HG02852 (cell line): ENCODE measurements at regions not wholly inside any gene's neighbourhood (a gene's known extent, or its start where the extent isn't known, plus 50 kb on each side); places are given as distances from the start of the nearest gene placed in this dataset.

Experiments
- ATAC-seq: cut with Tn5 transposase; IDR thresholded peaks from one replicate; pipeline ENCODE4 v1.9.1; 2021; ENCODE audit warnings: mild to moderate bottlenecking, moderate library complexity; ENCODE audit not compliant: unreplicated experiment

- no peak for ATAC-seq
Measured at GRCh38 chr4:132506568-132506967, 642.5 kb upstream of the PCDH10 start.

- no peak for ATAC-seq
Measured at GRCh38 chr4:132513491-132513890, 635.6 kb upstream of the PCDH10 start.

GRCh38 chr4:132526652-132527051 is 622.4 kb upstream of the PCDH10 start:
- no peak for ATAC-seq

GRCh38 chr4:132527817-132528216 is 621.3 kb upstream of the PCDH10 start:
- ATAC-seq = no peak

- no peak for ATAC-seq
Measured at GRCh38 chr4:132530861-132531260, 618.2 kb upstream of the PCDH10 start.

GRCh38 chr4:132540268-132540667 is 608.8 kb upstream of the PCDH10 start:
- no peak for ATAC-seq

- ATAC-seq = no peak
Measured at GRCh38 chr4:132540797-132541196, 608.3 kb upstream of the PCDH10 start.

GRCh38 chr4:132542228-132542627 is 606.9 kb upstream of the PCDH10 start:
- no peak for ATAC-seq

- no peak for ATAC-seq
Measured at GRCh38 chr4:132548463-132548862, 600.6 kb upstream of the PCDH10 start.

- ATAC-seq = no peak
Measured at GRCh38 chr4:132556316-132556715, 592.8 kb upstream of the PCDH10 start.

GRCh38 chr4:132557660-132558059 is 591.4 kb upstream of the PCDH10 start:
- ATAC-seq = no peak

- ATAC-seq = no peak
Measured at GRCh38 chr4:132564920-132565319, 584.2 kb upstream of the PCDH10 start.

GRCh38 chr4:132565542-132565941 is 583.6 kb upstream of the PCDH10 start:
- ATAC-seq = no peak

- no peak for ATAC-seq
Measured at GRCh38 chr4:132572210-132572609, 576.9 kb upstream of the PCDH10 start.

GRCh38 chr4:132587626-132588025 is 561.5 kb upstream of the PCDH10 start:
- no peak for ATAC-seq

- ATAC-seq = no peak
Measured at GRCh38 chr4:132592340-132592739, 556.8 kb upstream of the PCDH10 start.

GRCh38 chr4:132592850-132593249 is 556.2 kb upstream of the PCDH10 start:
- ATAC-seq = no peak

- no peak for ATAC-seq
Measured at GRCh38 chr4:132593717-132594400, 555.2 kb upstream of the PCDH10 start.

- ATAC-seq = no peak
Measured at GRCh38 chr4:132596186-132596585, 552.9 kb upstream of the PCDH10 start.

GRCh38 chr4:132605551-132605950 is 543.5 kb upstream of the PCDH10 start:
- no peak for ATAC-seq

- ATAC-seq = no peak
Measured at GRCh38 chr4:132614682-132615081, 534.4 kb upstream of the PCDH10 start.

- no peak for ATAC-seq
Measured at GRCh38 chr4:132619968-132620367, 529.1 kb upstream of the PCDH10 start.
